ENCODE measurements at regions not wholly inside any gene's neighbourhood (a gene's known extent, or its start where the extent isn't known, plus 50 kb on each side); places are given as distances from the start of the nearest gene placed in this dataset.

DNA sequence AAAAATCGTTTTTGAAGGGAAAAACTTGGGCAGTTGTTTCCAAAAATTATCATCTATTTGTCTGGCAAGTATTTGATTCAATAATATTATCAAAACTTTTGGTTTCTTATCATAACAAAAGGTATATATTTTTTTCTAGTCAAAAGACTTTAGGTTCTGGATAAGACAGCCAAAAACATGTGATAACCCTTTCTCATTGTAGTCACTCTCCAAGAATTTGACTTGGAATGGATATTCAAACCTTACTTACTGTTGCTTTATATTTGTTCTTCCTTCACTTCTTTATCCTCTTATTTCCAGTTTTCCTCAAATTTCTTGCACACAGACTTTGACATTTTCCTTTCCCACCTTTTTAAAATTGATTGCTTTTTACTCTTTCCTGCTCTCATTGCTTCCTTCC lies 140.9 kb upstream of the FAM3C start:
- CTCF ChIA-PET = no interaction called here

More for the DNA sequence above, 140.9 kb upstream of the FAM3C start:
- intact Hi-C loops (cut with micrococcal nuclease) = no loop called here
- H3K9ac ChIP-seq (replicated peaks; ENCODE audit: extremely low read depth, insufficient read depth, low read length) = no peak overlapping the region
- TF ChIP-seq MYC (IDR thresholded peaks at IDR 0.05; ENCODE audit: low read depth, low read length) (no peak), FOS (IDR thresholded peaks at IDR 0.05; ENCODE audit: borderline replicate concordance, insufficient read depth, low read length) (no peak), JUN (IDR thresholded peaks at IDR 0.05; ENCODE audit: borderline replicate concordance, insufficient read depth, insufficient read length, low read depth) (no peak), POLR2A (IDR thresholded peaks at IDR 0.05; ENCODE audit: low read depth, low read length) (no peak), GATA2 (IDR thresholded peaks at IDR 0.05; ENCODE audit: insufficient read depth, insufficient read length, low read depth, low read length) (no peak), POLR2AphosphoS5 (IDR thresholded peaks at IDR 0.05; ENCODE audit: insufficient read depth, low read depth, low read length) (no peak), EZH2 (IDR thresholded peaks at IDR 0.05; ENCODE audit: borderline replicate concordance, low read depth, low read length, severe bottlenecking) (no peak)
- TF ChIP-seq, protein P1, sequence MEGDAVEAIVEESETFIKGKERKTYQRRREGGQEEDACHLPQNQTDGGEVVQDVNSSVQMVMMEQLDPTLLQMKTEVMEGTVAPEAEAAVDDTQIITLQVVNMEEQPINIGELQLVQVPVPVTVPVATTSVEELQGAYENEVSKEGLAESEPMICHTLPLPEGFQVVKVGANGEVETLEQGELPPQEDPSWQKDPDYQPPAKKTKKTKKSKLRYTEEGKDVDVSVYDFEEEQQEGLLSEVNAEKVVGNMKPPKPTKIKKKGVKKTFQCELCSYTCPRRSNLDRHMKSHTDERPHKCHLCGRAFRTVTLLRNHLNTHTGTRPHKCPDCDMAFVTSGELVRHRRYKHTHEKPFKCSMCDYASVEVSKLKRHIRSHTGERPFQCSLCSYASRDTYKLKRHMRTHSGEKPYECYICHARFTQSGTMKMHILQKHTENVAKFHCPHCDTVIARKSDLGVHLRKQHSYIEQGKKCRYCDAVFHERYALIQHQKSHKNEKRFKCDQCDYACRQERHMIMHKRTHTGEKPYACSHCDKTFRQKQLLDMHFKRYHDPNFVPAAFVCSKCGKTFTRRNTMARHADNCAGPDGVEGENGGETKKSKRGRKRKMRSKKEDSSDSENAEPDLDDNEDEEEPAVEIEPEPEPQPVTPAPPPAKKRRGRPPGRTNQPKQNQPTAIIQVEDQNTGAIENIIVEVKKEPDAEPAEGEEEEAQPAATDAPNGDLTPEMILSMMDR (IDR thresholded peaks at IDR 0.05; ENCODE audit: extremely low read depth in 1 of 2, insufficient read depth in 1 of 2, low read depth in 1 of 2, low read length in 2 of 2) = no peak
- TF ChIP-seq, protein P2, sequence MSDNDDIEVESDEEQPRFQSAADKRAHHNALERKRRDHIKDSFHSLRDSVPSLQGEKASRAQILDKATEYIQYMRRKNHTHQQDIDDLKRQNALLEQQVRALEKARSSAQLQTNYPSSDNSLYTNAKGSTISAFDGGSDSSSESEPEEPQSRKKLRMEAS (IDR thresholded peaks at IDR 0.05; ENCODE audit: insufficient read depth, insufficient read length) = no peak
- H3K79me2 ChIP-seq (ENCODE audit: control insufficient read depth, insufficient read depth, low read length) = no peaks in the 10 kb centered on the region
- no peaks in the 10 kb centered on the region for H3K9me3 ChIP-seq (replicated peaks; ENCODE audit: control insufficient read depth, insufficient read depth, low read length)
- no peak overlapping the region for H3K4me3 ChIP-seq (replicated peaks in 1 of 3; ENCODE audit: insufficient read depth in 1 of 3, low read depth in 1 of 3, low read length in 3 of 3)
- H3K27ac ChIP-seq (ENCODE audit: insufficient read depth, low read depth, low read length) = no peak overlapping the region
- no peak for DNase-seq (ENCODE audit: low read depth, low spot score)
- no peaks in the 10 kb centered on the region for H3K4me1 ChIP-seq (ENCODE audit: control insufficient read depth, extremely low read depth, insufficient read depth, low read length)
- H4K20me1 ChIP-seq (replicated peaks; ENCODE audit: control insufficient read depth, extremely low read depth, insufficient read depth, low read length) = no peaks in the 10 kb centered on the region
- POLR2A ChIA-PET = no interaction called here
- H3K9me1 ChIP-seq (replicated peaks; ENCODE audit: control insufficient read depth, extremely low read depth, insufficient read depth, low read length) = no peaks in the 10 kb centered on the region
- dilution Hi-C loops (cut with MboI; ENCODE audit: extremely low pct_ligation_motif_present, low sequenced_read_pairs) = no loop called here
- H3K36me3 ChIP-seq (ENCODE audit: control insufficient read depth in 2 of 2, extremely low read depth in 1 of 2, insufficient read depth in 2 of 2, low read length in 2 of 2) = no peaks in the 10 kb centered on the region
- no peaks in the 10 kb centered on the region for H3K27me3 ChIP-seq (ENCODE audit: control insufficient read depth in 2 of 2, insufficient read depth in 2 of 2, low read length in 2 of 2)
- no peak overlapping the region for H3K4me2 ChIP-seq (ENCODE audit: insufficient read depth, low read length)
- H2AFZ ChIP-seq (ENCODE audit: low read depth, low read length) = no peak overlapping the region
- BruUV-seq (replicated peaks) = no TSS peak
- FAIRE-seq = no peak
